GM06990 (cell line): ENCODE measurements at regions not wholly inside any gene's neighbourhood (a gene's known extent, or its start where the extent isn't known, plus 50 kb on each side); places are given as distances from the start of the nearest gene placed in this dataset.
"Not testable (repeated sequence)": the region's sequence is repeated elsewhere in the genome, so short reads cannot be mapped to it uniquely, and the experiment has no call there.

Experiments used
- DNase-seq: peaks from one replicate; pipeline ENCODE4 v3.0.0-alpha.2; 2011; ENCODE audit not compliant: insufficient read length; ENCODE audit errors: extremely low read depth
- H3K27me3 ChIP-seq: replicated peaks from 2 replicates; pipeline ENCODE4 v1.6.0; 2011; ENCODE audit warnings: low read length; ENCODE audit not compliant: control insufficient read depth, insufficient read depth
- H3K36me3 ChIP-seq: 2 replicates; pipeline ENCODE4 v1.5.1; 2011; ENCODE audit warnings: low read length; ENCODE audit not compliant: control insufficient read depth, insufficient read depth
- H3K4me3 ChIP-seq: replicated peaks from 2 replicates; pipeline ENCODE4 v1.5.1; 2011; ENCODE audit warnings: low read depth, mild to moderate bottlenecking, control low read depth, low read length
- TF ChIP-seq, protein P1 (sequence below): IDR thresholded peaks from 2 replicates; pipeline ENCODE4 v1.5.1; 2011; ENCODE audit warnings: low read length, control low read depth, mild to moderate bottlenecking, inconsistent platforms; ENCODE audit not compliant: insufficient read depth, poor library complexity, severe bottlenecking

DNA sequence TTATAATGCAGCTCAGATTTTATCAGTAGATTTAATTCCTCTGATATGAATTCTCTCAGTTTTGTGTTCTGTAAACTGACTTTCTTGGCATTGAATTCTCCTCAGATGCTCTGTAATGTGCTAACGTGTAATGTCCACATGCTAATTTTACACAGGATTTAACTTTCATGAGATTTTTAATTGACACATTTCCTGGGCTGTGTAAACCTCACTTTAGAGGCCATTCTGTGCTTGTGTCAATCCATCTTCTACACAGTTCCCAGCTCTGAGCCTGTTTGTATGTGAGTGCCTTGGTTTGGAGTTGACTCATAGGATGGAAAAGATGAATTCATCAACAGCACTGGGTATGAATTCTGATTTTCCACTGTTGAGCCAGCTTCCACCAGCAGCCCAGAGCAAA, 476.7 kb upstream of the GCFC2 start:
- DNase-seq: no peak
- TF ChIP-seq, protein P1, sequence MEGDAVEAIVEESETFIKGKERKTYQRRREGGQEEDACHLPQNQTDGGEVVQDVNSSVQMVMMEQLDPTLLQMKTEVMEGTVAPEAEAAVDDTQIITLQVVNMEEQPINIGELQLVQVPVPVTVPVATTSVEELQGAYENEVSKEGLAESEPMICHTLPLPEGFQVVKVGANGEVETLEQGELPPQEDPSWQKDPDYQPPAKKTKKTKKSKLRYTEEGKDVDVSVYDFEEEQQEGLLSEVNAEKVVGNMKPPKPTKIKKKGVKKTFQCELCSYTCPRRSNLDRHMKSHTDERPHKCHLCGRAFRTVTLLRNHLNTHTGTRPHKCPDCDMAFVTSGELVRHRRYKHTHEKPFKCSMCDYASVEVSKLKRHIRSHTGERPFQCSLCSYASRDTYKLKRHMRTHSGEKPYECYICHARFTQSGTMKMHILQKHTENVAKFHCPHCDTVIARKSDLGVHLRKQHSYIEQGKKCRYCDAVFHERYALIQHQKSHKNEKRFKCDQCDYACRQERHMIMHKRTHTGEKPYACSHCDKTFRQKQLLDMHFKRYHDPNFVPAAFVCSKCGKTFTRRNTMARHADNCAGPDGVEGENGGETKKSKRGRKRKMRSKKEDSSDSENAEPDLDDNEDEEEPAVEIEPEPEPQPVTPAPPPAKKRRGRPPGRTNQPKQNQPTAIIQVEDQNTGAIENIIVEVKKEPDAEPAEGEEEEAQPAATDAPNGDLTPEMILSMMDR: no peak
- H3K4me3 ChIP-seq: no peak overlapping the region

DNA sequence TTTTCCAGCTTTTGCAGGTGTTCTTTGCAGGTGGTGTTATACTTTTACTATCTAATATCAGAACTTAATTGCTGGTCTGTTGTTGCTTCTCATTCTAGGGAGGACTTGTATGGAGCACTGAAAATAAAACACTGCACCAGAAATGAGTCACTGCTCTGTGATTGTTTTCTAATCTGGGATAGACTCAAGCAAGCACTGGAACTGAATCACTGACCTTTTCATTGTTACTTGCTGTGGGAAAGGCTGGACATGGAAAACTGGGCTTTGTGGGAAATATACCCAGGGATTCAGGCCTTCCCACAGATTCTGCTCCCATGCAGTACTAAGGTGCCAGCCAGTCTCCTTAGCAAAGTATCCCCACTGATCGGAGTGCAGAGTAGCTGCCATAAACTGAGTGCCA, 470.0 kb upstream of the GCFC2 start:
- no peaks in the 10 kb centered on the region for H3K27me3 ChIP-seq
- DNase-seq: no peak
- no peaks in the 10 kb centered on the region for H3K36me3 ChIP-seq
- TF ChIP-seq, protein P1: no peak
- H3K4me3 ChIP-seq: no peak overlapping the region

More for the DNA sequence above, 476.7 kb upstream of the GCFC2 start:
- no peaks in the 10 kb centered on the region for H3K27me3 ChIP-seq
- H3K36me3 ChIP-seq: no peaks in the 10 kb centered on the region

DNA sequence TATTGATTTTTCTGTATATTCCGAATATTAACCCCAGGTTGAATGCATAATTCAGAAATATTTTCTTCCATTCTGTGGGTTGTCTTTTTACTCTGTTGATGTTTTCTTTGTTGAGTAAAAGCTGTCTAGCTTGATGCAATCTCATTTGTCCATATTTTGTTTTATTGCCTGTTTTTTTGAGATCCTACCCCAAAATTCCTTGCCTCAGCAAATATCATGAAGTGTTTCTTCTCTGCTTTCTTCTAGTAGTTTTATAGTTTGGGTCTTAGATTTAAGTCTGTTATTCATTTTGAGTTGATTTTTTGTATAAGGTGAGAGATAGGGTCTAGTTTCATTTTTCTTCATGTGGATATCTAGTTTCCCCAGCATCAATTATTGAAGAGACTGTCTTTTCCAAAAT, 467.9 kb upstream of the GCFC2 start:
- Histone ChIP-seq H3K36me3 (no peaks in the 10 kb centered on the region), H3K4me3 (no peak overlapping the region), H3K27me3 (no peaks in the 10 kb centered on the region)
- DNase-seq: no peak
- TF ChIP-seq, protein P1: no peak

DNA sequence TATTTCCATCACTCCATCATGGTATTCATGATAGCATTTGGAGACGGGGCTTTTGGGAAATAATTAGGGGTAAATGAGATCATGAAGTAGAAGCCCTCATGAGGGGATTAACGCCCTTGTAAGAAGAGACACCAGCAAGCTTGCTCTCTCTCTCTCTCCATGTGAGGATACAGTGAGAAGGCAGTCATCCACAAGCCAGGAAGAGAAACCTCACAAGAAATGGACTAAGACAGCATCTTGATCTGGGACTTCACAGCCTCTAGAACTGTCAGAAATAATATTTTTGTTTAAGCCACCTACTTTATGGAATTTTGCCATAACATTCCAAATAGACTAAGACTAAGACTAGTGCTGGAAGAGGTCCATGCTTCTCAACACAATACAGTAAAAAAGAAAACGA, 464.6 kb upstream of the GCFC2 start:
- Histone ChIP-seq H3K36me3 (no peaks in the 10 kb centered on the region), H3K27me3 (no peaks in the 10 kb centered on the region), H3K4me3 (no peak overlapping the region)
- TF ChIP-seq, protein P1: no peak
- no peak for DNase-seq

DNA sequence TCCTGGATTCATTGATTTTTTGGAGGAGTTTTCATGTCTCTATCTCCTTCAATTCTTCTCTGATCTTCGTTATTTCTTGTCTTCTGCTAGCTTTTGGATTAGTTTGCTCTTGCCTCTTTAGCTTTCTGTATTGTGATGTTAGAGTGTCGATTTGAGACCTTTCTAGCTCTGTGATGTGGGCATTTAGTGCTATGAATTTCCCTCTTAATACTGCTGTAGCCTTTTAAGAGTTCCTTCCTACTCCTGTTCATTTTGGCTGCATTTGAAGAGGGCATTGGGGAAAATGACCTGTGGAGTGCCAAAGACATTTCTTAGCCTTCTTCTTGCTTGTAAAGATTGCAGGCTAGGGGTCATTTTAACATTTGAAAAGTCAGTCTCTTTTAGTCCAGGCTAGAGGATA, 463.8 kb upstream of the GCFC2 start:
- no peak for DNase-seq
- Histone ChIP-seq H3K36me3 (no peaks in the 10 kb centered on the region), H3K27me3 (no peaks in the 10 kb centered on the region), H3K4me3 (no peak overlapping the region)
- TF ChIP-seq, protein P1: no peak

DNA sequence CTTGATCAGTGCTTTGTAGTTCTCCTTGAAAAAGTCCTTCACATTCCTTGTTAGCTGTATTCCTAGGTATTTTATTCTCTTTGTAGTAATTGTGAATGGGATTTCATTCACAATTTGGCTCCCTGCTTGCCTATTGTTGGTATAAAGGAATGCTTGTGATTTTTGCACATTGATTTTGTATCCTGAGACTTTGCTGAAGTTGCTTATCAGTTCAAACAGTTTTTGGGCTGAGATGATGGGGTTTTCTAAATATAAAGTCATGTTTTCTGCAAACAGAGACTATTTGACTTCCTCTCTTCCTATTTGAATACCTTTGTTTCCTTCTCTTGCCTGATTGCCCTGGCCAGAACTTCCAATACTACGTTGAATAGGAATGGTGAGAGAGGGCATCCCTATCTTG, 462.5 kb upstream of the GCFC2 start:
- not testable (repeated sequence) for H3K36me3 ChIP-seq, H3K4me3 ChIP-seq, DNase-seq, H3K27me3 ChIP-seq

DNA sequence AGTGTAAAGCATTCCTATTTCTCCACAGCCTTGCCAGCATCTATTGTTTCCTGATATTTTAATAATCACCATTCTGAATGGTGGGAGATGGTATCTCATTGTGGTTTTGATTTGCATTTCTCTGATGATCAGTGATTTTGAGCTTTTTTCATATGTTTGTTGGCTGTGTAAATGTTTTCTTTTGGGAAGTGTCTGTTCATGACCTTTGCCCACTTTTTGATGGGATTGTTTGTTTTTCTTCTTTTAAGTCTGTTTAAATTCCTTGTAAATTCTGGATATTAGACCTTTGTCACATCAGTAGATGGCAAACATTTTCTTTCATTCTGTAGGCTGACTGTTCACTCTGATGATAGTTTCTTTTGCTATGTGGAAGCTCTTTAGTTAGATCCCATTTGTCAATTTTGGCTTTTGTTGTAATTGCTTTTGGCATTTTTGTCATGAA, 461.5 kb upstream of the GCFC2 start:
- H3K27me3 ChIP-seq, DNase-seq, H3K4me3 ChIP-seq, H3K36me3 ChIP-seq: not testable (repeated sequence)
